ENCODE measurements at regions not wholly inside any gene's neighbourhood (a gene's known extent, or its start where the extent isn't known, plus 50 kb on each side); places are given as distances from the start of the nearest gene placed in this dataset.

DNA sequence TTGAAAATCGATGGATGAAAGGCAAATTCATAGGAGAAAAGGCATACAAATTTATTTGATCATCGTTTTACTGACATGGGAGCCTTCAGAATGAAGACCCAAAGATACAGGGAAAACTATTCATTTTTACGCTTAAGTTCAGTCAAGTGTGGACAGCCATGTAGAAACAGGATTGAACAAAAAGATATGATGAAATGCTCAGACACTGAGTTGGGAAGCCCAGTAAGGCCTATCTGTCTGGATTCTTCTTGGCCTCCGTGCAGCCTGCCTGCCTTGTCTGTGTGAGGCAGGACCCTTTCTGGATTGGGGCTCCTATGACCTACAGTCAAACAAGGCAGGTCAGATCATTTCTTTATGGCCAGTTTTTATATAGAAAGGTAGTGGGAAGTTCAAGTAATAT, 203.8 kb upstream of the MYL2 start:
- TF ChIP-seq POLR2A (IDR thresholded peaks at IDR 0.05; ENCODE audit: low read depth, low read length) (no peak), WRNIP1 (IDR thresholded peaks at IDR 0.05; ENCODE audit: borderline replicate concordance, low read depth, low read length) (no peak), HCFC1 (IDR thresholded peaks at IDR 0.05; ENCODE audit: low read length) (no peak), CEBPB (IDR thresholded peaks at IDR 0.05; ENCODE audit: borderline replicate concordance in 1 of 2, low read depth in 2 of 2, low read length in 2 of 2) (no peak), EZH2 (IDR thresholded peaks at IDR 0.05; ENCODE audit: borderline replicate concordance, control insufficient read depth, low read depth, low read length) (no peak), PML (IDR thresholded peaks at IDR 0.05; ENCODE audit: low read length) (no peak), BMI1 (IDR thresholded peaks at IDR 0.05; ENCODE audit: borderline replicate concordance) (no peak), SIN3A (IDR thresholded peaks at IDR 0.05; ENCODE audit: low read depth, low read length) (no peak)
- TF ChIP-seq, protein P1, sequence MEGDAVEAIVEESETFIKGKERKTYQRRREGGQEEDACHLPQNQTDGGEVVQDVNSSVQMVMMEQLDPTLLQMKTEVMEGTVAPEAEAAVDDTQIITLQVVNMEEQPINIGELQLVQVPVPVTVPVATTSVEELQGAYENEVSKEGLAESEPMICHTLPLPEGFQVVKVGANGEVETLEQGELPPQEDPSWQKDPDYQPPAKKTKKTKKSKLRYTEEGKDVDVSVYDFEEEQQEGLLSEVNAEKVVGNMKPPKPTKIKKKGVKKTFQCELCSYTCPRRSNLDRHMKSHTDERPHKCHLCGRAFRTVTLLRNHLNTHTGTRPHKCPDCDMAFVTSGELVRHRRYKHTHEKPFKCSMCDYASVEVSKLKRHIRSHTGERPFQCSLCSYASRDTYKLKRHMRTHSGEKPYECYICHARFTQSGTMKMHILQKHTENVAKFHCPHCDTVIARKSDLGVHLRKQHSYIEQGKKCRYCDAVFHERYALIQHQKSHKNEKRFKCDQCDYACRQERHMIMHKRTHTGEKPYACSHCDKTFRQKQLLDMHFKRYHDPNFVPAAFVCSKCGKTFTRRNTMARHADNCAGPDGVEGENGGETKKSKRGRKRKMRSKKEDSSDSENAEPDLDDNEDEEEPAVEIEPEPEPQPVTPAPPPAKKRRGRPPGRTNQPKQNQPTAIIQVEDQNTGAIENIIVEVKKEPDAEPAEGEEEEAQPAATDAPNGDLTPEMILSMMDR (IDR thresholded peaks at IDR 0.05 in 2 of 3, conservative IDR thresholded peaks at IDR 0.05 in 1 of 3; ENCODE audit: control insufficient read depth in 2 of 3, extremely low read depth in 1 of 3, insufficient read depth in 1 of 3, low read depth in 3 of 3, low read length in 3 of 3) = no peak
